Panc1 (cell line): ENCODE measurements at regions not wholly inside any gene's neighbourhood (a gene's known extent, or its start where the extent isn't known, plus 50 kb on each side); places are given as distances from the start of the nearest gene placed in this dataset.

Experiments used
- ATAC-seq: fragments of 200-7000 bp; cut with Tn5 transposase; 2 replicates; pipeline ENCODE4 v1.9.1; 2020; ENCODE audit warnings: mild to moderate bottlenecking, moderate library complexity
- BruUV-seq: library from RNA; stranded (reverse); fragments of 400-500 nt; replicated peaks from 2 replicates; lab custom pipeline; 2021; lab: Mats Ljungman, UMichigan
- CTCF ChIA-PET: fragments of 300-600 bp; sonication (Branson Sonifier 250); formaldehyde crosslinking; loops from one replicate; lab custom pipeline; 2022; ENCODE audit warnings: antibody characterized with exemption; lab: Charles Lee
- POLR2A ChIA-PET: fragments of 300-600 bp; sonication (Branson Sonifier 250); formaldehyde crosslinking; loops from one replicate; lab custom pipeline; 2022; ENCODE audit warnings: antibody characterized with exemption; lab: Charles Lee
- DNase-seq: peaks from one replicate; pipeline ENCODE4 v3.0.0-alpha.2; 2010; ENCODE audit warnings: low read depth, low spot score
- H3K27ac ChIP-seq: 2 replicates; pipeline ENCODE4 v1.5.1; 2011; ENCODE audit warnings: mild to moderate bottlenecking, low read length, inconsistent platforms
- H3K27me3 ChIP-seq: fragments of 200-500 bp; sonication (Bioruptor generic); 2 replicates; pipeline ENCODE4 v1.6.0; 2014; ENCODE audit warnings: low read length, inconsistent platforms; ENCODE audit not compliant: control insufficient read depth, insufficient read depth
- H3K36me3 ChIP-seq: fragments of 200-500 bp; sonication (Bioruptor generic); 2 replicates; pipeline ENCODE4 v1.5.1; 2014; ENCODE audit warnings: inconsistent platforms, mild to moderate bottlenecking, low read length, moderate library complexity; ENCODE audit not compliant: control insufficient read depth, insufficient read depth
- H3K4me1 ChIP-seq: 2 replicates; pipeline ENCODE4 v1.5.1; 2011; ENCODE audit warnings: inconsistent platforms, mild to moderate bottlenecking, low read length, moderate library complexity; ENCODE audit not compliant: control insufficient read depth, insufficient read depth
- H3K4me3 ChIP-seq, 2 experiments: 2 replicates each; pipeline ENCODE4 v1.5.1; 2011 to 2012; ENCODE audit warnings: low read depth in 2 of 2, low read length in 2 of 2, mild to moderate bottlenecking in 2 of 2, inconsistent platforms in 1 of 2, moderate library complexity in 1 of 2
- H3K9me3 ChIP-seq: fragments of 200-500 bp; sonication (Bioruptor generic); 2 replicates; pipeline ENCODE4 v1.5.1; 2014; ENCODE audit warnings: low read depth, mild to moderate bottlenecking, inconsistent platforms, low read length, moderate library complexity; ENCODE audit not compliant: control insufficient read depth, insufficient read depth
- POLR2AphosphoS5 ChIP-seq: IDR thresholded peaks from 2 replicates; pipeline ENCODE4 v1.6.1; 2012; ENCODE audit warnings: mild to moderate bottlenecking, low read depth, low read length, moderate library complexity
- REST ChIP-seq, 2 experiments: IDR thresholded peaks; 2 replicates each; pipeline ENCODE4 v1.6.1; 2011 to 2012; ENCODE audit warnings: low read depth in 2 of 2, control low read depth in 1 of 2, low read length in 1 of 2, mild to moderate bottlenecking in 1 of 2, moderate library complexity in 1 of 2; ENCODE audit not compliant: insufficient read depth in 1 of 2
- SIN3A ChIP-seq: IDR thresholded peaks from 2 replicates; pipeline ENCODE4 v1.6.1; 2012; ENCODE audit warnings: low read depth, mild to moderate bottlenecking, low read length, moderate library complexity, borderline replicate concordance; ENCODE audit not compliant: insufficient read depth
- TCF7L2 ChIP-seq: IDR thresholded peaks from 2 replicates; pipeline ENCODE4 v1.6.1; 2011; ENCODE audit warnings: mild to moderate bottlenecking, low read depth, low read length, inconsistent platforms
- in situ Hi-C: cut with HindIII; loops from 2 replicates; pipeline ENCODE4 v1.10.0; 2016; ENCODE audit warnings: low sequenced_read_pairs, low pct_unique_long_range_greater_than_20kb
- intact Hi-C: fragments of 100-400 bp; cut with micrococcal nuclease; formaldehyde crosslinking; loops from one replicate; pipeline ENCODE4 v1.10.0; 2022; ENCODE audit not compliant: unreplicated experiment
- TF ChIP-seq, protein P1 (sequence below): fragments of 450-650 bp; IDR thresholded peaks from 2 replicates; pipeline ENCODE4 v1.5.1; 2017; ENCODE audit warnings: mild to moderate bottlenecking

DNA sequence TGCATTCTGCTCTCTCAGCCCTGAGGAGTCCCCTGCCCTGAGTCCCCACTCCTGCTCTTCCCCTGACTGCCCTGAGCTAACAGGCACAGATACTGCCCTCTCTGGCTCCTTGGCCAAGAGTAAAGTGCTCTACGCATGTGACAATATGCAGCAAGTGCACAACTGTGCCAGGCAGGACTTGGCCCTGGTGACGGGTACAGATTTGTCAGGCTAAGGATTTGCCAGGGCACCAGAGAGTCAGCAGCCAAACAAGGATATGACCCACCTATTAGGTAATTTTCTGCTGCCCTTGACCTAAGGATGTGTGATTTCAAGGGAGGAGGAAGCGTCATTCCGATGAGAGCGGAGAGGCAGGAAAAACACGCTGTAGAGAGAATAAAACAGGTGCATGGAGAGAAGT, 339.0 kb downstream of the PTPRU start:
- H3K27ac ChIP-seq = no peak overlapping the region
- intact Hi-C loops = no loop called here

GRCh38 chr1:29574871-29575270, 338.5 kb downstream of the PTPRU start:
- TF ChIP-seq POLR2AphosphoS5 (no peak), REST (IDR thresholded peaks at IDR 0.05; ENCODE audit: insufficient read depth in 1 of 2, low read depth in 2 of 2, low read length in 1 of 2) (no peak), TCF7L2 (no peak), SIN3A (no peak)
- TF ChIP-seq, protein P1, sequence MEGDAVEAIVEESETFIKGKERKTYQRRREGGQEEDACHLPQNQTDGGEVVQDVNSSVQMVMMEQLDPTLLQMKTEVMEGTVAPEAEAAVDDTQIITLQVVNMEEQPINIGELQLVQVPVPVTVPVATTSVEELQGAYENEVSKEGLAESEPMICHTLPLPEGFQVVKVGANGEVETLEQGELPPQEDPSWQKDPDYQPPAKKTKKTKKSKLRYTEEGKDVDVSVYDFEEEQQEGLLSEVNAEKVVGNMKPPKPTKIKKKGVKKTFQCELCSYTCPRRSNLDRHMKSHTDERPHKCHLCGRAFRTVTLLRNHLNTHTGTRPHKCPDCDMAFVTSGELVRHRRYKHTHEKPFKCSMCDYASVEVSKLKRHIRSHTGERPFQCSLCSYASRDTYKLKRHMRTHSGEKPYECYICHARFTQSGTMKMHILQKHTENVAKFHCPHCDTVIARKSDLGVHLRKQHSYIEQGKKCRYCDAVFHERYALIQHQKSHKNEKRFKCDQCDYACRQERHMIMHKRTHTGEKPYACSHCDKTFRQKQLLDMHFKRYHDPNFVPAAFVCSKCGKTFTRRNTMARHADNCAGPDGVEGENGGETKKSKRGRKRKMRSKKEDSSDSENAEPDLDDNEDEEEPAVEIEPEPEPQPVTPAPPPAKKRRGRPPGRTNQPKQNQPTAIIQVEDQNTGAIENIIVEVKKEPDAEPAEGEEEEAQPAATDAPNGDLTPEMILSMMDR = no peak
- Histone ChIP-seq H3K27me3 (no peaks in the 10 kb centered on the region), H3K27ac (no peak overlapping the region), H3K9me3 (no peaks in the 10 kb centered on the region), H3K36me3 (no peaks in the 10 kb centered on the region), H3K4me3 (no peak overlapping the region), H3K4me1 (no peaks in the 10 kb centered on the region; the same call in none of the 2 replicates)
- DNase-seq = no peak
- no peak for ATAC-seq
- intact Hi-C loops = no loop called here
- ChIA-PET CTCF (no interaction called here), POLR2A (no interaction called here)
- in situ Hi-C loops = no loop called here
- BruUV-seq = no TSS peak

More for the DNA sequence above, 339.0 kb downstream of the PTPRU start:
- POLR2A ChIA-PET = no interaction called here
- in situ Hi-C loops = no loop called here
- Histone ChIP-seq H3K9me3 (no peaks in the 10 kb centered on the region), H3K36me3 (no peaks in the 10 kb centered on the region), H3K27me3 (no peaks in the 10 kb centered on the region), H3K4me1 (no peaks in the 10 kb centered on the region; the same call in 1 of the 2 replicates), H3K4me3 (no peak overlapping the region)
- ATAC-seq (no peak), DNase-seq (no peak)
- TF ChIP-seq REST (IDR thresholded peaks at IDR 0.05; ENCODE audit: insufficient read depth in 1 of 2, low read depth in 2 of 2, low read length in 1 of 2) = no peak
- TF ChIP-seq POLR2AphosphoS5 = no peak
- no peak for TF ChIP-seq TCF7L2
- no peak for TF ChIP-seq SIN3A
- TF ChIP-seq, protein P1 = no peak
- CTCF ChIA-PET = no interaction called here
- no TSS peak for BruUV-seq
